Mesendoderm (in vitro differentiated cells): ENCODE measurements at regions not wholly inside any gene's neighbourhood (a gene's known extent, or its start where the extent isn't known, plus 50 kb on each side); places are given as distances from the start of the nearest gene placed in this dataset.

ENCODE experiments used
- DNase-seq: peaks from one replicate; pipeline ENCODE4 v3.0.0; 2013
- H2AK5ac ChIP-seq: 2 replicates; pipeline ENCODE4 v1.6.1; 2013; ENCODE audit warnings: low read length, inconsistent platforms
- H2BK120ac ChIP-seq: 2 replicates; pipeline ENCODE4 v1.6.1; 2013; ENCODE audit warnings: low read depth, mild to moderate bottlenecking, low read length, moderate library complexity, mixed read lengths
- H2BK15ac ChIP-seq: replicated peaks from 2 replicates; pipeline ENCODE4 v1.6.1; 2013; ENCODE audit warnings: low read depth, mild to moderate bottlenecking, moderate library complexity
- H2BK5ac ChIP-seq: 2 replicates; pipeline ENCODE4 v1.6.1; 2013; ENCODE audit warnings: low read length, inconsistent platforms
- H3K18ac ChIP-seq: 2 replicates; pipeline ENCODE4 v1.6.1; 2013; ENCODE audit warnings: mild to moderate bottlenecking, low read length, mixed read lengths
- H3K23ac ChIP-seq: one replicate; pipeline ENCODE4 v1.6.1; 2013; ENCODE audit warnings: low read length
- H3K27ac ChIP-seq: 2 replicates; pipeline ENCODE4 v1.5.1; 2013; ENCODE audit warnings: low read depth, mild to moderate bottlenecking, inconsistent platforms, low read length, moderate library complexity
- H3K27me3 ChIP-seq: 2 replicates; pipeline ENCODE4 v1.6.1; 2013; ENCODE audit warnings: low read length, control low read depth, mild to moderate bottlenecking, inconsistent platforms; ENCODE audit not compliant: insufficient read depth, poor library complexity
- H3K36me3 ChIP-seq: 2 replicates; pipeline ENCODE4 v1.6.1; 2013; ENCODE audit warnings: low read length, inconsistent platforms; ENCODE audit not compliant: control insufficient read depth, insufficient read depth
- H3K4ac ChIP-seq: one replicate; pipeline ENCODE4 v1.6.1; 2013; ENCODE audit warnings: low read depth, mild to moderate bottlenecking, low read length, moderate library complexity
- H3K4me1 ChIP-seq: 2 replicates; pipeline ENCODE4 v1.6.1; 2013; ENCODE audit warnings: low read depth, low read length, inconsistent platforms; ENCODE audit not compliant: control insufficient read depth
- H3K4me2 ChIP-seq: 2 replicates; pipeline ENCODE4 v1.6.1; 2013; ENCODE audit warnings: low read length
- H3K4me3 ChIP-seq: 2 replicates; pipeline ENCODE4 v1.5.1; 2013; ENCODE audit warnings: mild to moderate bottlenecking, low read length
- H3K56ac ChIP-seq: one replicate; pipeline ENCODE4 v1.6.1; 2013; ENCODE audit warnings: low read length
- H3K79me1 ChIP-seq: 2 replicates; pipeline ENCODE4 v1.6.1; 2013; ENCODE audit warnings: low read length, inconsistent platforms
- H3K79me2 ChIP-seq: 2 replicates; pipeline ENCODE4 v1.6.1; 2013; ENCODE audit warnings: mild to moderate bottlenecking, low read length; ENCODE audit not compliant: control insufficient read depth, insufficient read depth
- H3K9ac ChIP-seq: 2 replicates; pipeline ENCODE4 v1.6.1; 2013; ENCODE audit warnings: low read length, inconsistent platforms
- H4K5ac ChIP-seq: one replicate; pipeline ENCODE4 v1.6.1; 2013; ENCODE audit warnings: low read length
- H4K8ac ChIP-seq: one replicate; pipeline ENCODE4 v1.6.1; 2013; ENCODE audit warnings: low read depth, mild to moderate bottlenecking, control low read depth, low read length, moderate library complexity
- WGBS: extraction: QIAGEN DNeasy Blood & Tissue Kit; methylation state at CpG from one replicate; pipeline ENCODE4 v1.1.7; 2013; ENCODE audit warnings: low lambda C conversion rate, missing lambda C conversion rate; ENCODE audit not compliant: insufficient coverage; ENCODE audit errors: extremely low coverage; 5-methylcytosine and 5-hydroxymethylcytosine counted together

DNA sequence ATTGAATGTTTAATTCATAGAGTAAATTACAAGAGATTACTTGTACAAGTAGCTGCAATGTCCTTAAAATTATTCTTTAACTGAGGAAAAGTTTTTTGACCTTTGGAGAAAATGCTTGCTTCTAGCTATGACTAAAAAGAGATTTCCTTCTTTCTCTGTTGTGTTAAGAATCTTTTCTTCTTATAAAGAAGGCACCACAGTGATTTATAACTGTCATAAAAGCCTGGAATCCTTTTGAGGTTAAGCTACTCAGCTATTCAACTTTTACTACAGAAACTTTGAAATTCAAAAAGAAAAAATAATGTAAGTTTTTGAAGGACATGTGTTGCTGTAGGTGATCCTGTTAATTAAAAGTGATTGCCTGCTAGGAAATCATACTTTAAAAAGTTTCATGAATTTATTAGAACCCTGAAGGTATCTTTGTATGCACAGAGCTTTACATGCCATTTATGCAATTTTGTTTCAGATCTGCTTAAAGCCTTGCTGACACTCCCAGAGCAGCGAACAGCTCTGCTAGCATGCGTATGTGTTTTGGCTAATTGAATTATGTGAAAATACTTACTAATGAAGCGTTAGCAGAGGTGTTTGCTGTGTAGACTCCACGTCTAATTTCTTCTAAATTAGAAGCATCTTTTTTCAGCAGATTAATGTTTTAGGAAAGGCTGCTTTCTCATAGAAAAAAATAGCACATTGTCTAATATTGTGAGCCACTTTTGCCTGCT, 94.7 kb upstream of the SMYD2 start:
- no peaks in the 10 kb centered on the region for H3K4me1 ChIP-seq
- H4K5ac ChIP-seq = no peak overlapping the region
- WGBS = no CpG with 5 or more reads among the region's 4 CpGs
- no peak overlapping the region for H2BK5ac ChIP-seq
- no peaks in the 10 kb centered on the region for H3K36me3 ChIP-seq
- peak; percentile 29 for DNase-seq
- H3K9ac ChIP-seq = no peak overlapping the region
- peaks cover 10% of the 10 kb centered on the region for H3K27me3 ChIP-seq
- no peak overlapping the region for H4K8ac ChIP-seq
- no peak overlapping the region for H2AK5ac ChIP-seq
- no peak overlapping the region for H3K56ac ChIP-seq
- H3K79me2 ChIP-seq = no peaks in the 10 kb centered on the region
- no peak overlapping the region for H3K4ac ChIP-seq
- no peak overlapping the region for H3K18ac ChIP-seq
- H2BK120ac ChIP-seq = no peak overlapping the region
- H3K27ac ChIP-seq = no peak overlapping the region
- H3K23ac ChIP-seq = no peak overlapping the region
- H3K4me3 ChIP-seq = no peak overlapping the region
- no peaks in the 10 kb centered on the region for H3K79me1 ChIP-seq
- H2BK15ac ChIP-seq = no peak overlapping the region
- no peak overlapping the region for H3K4me2 ChIP-seq

DNA sequence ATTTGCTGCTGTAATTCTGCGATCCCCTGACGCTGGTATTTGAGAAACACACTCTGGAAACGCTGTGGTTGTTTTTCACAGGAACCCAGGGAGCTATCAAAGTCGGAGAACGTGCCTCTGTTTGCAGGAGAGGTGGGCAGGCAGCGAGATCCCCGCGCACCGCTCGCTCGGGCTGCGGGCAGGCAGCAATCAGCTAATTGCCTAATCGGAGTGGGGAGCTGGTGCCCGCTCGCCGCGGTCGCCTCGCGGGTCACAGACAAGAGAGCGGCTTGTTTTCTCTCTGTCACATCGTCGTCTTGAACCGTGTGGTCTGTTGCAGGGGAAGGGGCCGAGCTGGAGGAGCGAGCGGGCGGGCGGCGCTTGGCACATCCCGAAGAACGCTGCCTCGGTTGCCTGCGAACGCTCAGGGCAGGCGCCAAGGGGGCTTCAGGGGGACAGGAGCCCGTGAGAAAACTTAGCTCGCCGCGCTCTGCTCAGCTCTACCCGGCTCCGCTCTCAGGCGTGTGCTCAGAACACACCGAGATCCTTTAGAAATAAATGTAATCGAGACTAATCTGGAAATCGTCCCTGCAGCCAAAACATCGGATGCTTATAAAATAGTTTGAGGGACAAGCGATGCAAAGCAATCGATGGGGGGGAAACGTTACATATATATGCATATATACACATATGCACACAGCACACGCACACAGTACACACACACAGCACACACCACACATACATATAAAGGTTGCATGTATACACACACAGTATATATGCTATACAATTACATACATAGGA, 93.6 kb upstream of the SMYD2 start:
- peak; percentile 43 for DNase-seq
- H3K79me1 ChIP-seq = no peaks in the 10 kb centered on the region
- peaks cover 10% of the 10 kb centered on the region for H3K27me3 ChIP-seq

DNA sequence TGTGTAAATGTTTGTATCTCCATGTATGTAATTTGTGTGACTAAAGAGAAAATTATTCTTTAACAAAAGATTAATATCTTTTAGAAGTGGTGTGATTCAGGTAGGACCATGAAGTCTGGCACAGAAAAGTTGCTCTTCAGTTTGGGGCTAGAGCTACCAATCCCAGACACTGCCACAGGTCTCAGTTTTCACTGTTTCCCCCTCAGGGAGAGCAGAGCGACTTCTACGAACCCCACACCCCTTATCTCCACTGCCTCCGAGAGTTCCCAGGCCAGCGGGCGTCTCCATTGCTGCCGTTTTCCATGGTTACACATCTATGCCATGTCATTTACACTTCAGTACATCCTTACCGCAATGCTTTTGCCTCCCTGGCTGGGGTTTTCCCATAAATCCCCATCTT, 93.0 kb upstream of the SMYD2 start:
- peaks cover 10% of the 10 kb centered on the region for H3K27me3 ChIP-seq
- H4K5ac ChIP-seq = no peak overlapping the region
- H3K79me2 ChIP-seq = no peaks in the 10 kb centered on the region
- no peak overlapping the region for H3K23ac ChIP-seq
- WGBS = no CpG with 5 or more reads among the region's 7 CpGs
- H3K56ac ChIP-seq = no peak overlapping the region
- no peak overlapping the region for H3K9ac ChIP-seq
- no peak overlapping the region for H3K4ac ChIP-seq
- H3K18ac ChIP-seq = no peak overlapping the region
- H3K4me2 ChIP-seq = no peak overlapping the region
- no peak for DNase-seq
- no peak overlapping the region for H4K8ac ChIP-seq
- no peak overlapping the region for H2AK5ac ChIP-seq
- H3K27ac ChIP-seq = no peak overlapping the region
- no peak overlapping the region for H2BK5ac ChIP-seq
- no peaks in the 10 kb centered on the region for H3K36me3 ChIP-seq
- H3K79me1 ChIP-seq = no peaks in the 10 kb centered on the region
- H2BK120ac ChIP-seq = no peak overlapping the region
- no peak overlapping the region for H2BK15ac ChIP-seq
- H3K4me3 ChIP-seq = no peak overlapping the region
- H3K4me1 ChIP-seq = no peaks in the 10 kb centered on the region

More for the DNA sequence above, 93.6 kb upstream of the SMYD2 start:
- Histone ChIP-seq H3K36me3 (no peaks in the 10 kb centered on the region), H3K4me3 (no peak overlapping the region), H2BK5ac (no peak overlapping the region), H3K4ac (no peak overlapping the region), H3K4me2 (peak overlapping the region; percentile 3), H2AK5ac (no peak overlapping the region), H4K8ac (no peak overlapping the region), H3K23ac (no peak overlapping the region), H4K5ac (no peak overlapping the region), H3K79me2 (no peaks in the 10 kb centered on the region), H3K18ac (no peak overlapping the region), H2BK120ac (no peak overlapping the region), H3K9ac (peak overlapping the region; percentile 4), H3K56ac (peak overlapping the region; percentile 29), H3K27ac (no peak overlapping the region), H2BK15ac (no peak overlapping the region), H3K4me1 (no peaks in the 10 kb centered on the region)
- no CpG with 5 or more reads among the region's 51 CpGs for WGBS

DNA sequence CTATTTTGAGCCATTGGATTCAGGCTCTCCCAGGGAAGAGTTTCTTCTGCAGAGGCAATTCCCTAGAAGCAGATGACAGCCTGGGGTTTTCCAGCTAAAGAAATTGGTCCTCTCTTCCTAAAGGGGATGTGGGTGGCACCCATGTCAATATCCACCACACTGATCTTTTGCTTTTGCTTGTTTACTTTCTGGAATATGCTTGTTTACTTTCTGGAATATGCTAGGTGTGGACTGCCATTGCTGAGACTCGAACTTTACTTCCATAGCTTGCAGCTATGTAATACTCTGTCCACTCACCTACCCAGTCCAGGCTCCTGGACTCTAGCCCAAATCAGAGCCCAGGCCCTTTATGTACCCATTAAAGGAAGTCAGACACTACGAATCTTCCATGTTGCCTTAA, 92.1 kb upstream of the SMYD2 start:
- Histone ChIP-seq H2BK5ac (no peak overlapping the region), H3K79me1 (no peaks in the 10 kb centered on the region), H4K8ac (no peak overlapping the region), H4K5ac (no peak overlapping the region), H3K18ac (no peak overlapping the region), H3K4ac (no peak overlapping the region), H3K4me3 (no peak overlapping the region), H3K4me2 (no peak overlapping the region), H3K4me1 (peaks cover 5% of the 10 kb centered on the region), H2BK120ac (no peak overlapping the region), H3K79me2 (no peaks in the 10 kb centered on the region), H3K23ac (no peak overlapping the region), H2AK5ac (no peak overlapping the region), H2BK15ac (no peak overlapping the region), H3K56ac (no peak overlapping the region), H3K36me3 (no peaks in the 10 kb centered on the region), H3K27me3 (peaks cover 10% of the 10 kb centered on the region), H3K9ac (no peak overlapping the region), H3K27ac (no peak overlapping the region)
- no CpG with 5 or more reads among the region's 2 CpGs for WGBS
- no peak for DNase-seq

DNA sequence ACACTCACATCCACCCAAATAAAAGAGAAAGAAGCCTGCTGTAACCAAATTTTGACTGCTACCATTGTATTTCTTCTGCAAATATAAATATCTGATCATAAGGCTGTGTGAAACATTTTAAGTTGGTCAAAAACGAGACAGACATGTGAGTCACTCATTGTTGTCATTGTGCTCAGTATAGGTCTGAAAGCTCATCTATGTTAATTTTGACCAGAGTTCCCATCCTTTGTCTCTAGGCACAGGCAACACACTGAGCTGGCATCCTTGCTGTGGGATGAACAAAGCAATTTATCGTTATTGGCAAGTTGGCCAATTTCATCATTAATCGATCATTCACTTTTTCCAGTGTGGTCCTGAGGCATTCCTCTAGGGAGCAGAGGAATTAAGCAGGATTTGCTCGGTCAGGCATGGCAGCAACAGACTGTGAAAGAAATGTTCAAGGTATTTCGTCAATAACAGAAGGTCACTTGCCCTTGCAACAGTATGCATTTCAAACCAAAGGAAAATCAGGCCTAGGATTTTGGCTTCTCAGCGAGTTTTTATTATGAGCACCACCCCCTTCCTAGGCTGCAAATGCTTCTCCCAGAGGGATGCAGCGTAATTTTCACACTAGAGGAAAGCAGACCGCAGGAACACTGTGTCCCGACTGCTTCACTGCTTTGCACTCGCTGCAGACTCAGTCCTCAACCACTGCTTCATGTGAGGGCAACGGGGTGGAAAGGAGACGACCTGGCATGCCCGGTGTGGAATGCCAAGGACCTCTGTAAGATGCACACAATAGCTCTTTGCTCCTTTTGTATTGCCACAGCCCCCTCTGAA, 87.9 kb upstream of the SMYD2 start:
- no peak overlapping the region for H3K4me2 ChIP-seq
- H3K9ac ChIP-seq = no peak overlapping the region
- no peak overlapping the region for H3K4ac ChIP-seq
- H4K5ac ChIP-seq = no peak overlapping the region
- no CpG with 5 or more reads among the region's 13 CpGs for WGBS
- no peak overlapping the region for H3K18ac ChIP-seq
- no peaks in the 10 kb centered on the region for H3K79me2 ChIP-seq
- no peak overlapping the region for H3K4me3 ChIP-seq
- H3K27me3 ChIP-seq = peaks cover 5% of the 10 kb centered on the region
- H4K8ac ChIP-seq = no peak overlapping the region
- H3K56ac ChIP-seq = no peak overlapping the region
- H3K4me1 ChIP-seq = peaks cover 5% of the 10 kb centered on the region
- no peaks in the 10 kb centered on the region for H3K36me3 ChIP-seq
- H2BK120ac ChIP-seq = no peak overlapping the region
- no peak overlapping the region for H2BK5ac ChIP-seq
- H3K23ac ChIP-seq = no peak overlapping the region
- H3K79me1 ChIP-seq = no peaks in the 10 kb centered on the region
- H3K27ac ChIP-seq = no peak overlapping the region
- DNase-seq = no peak
- H2BK15ac ChIP-seq = no peak overlapping the region
- no peak overlapping the region for H2AK5ac ChIP-seq
